ENCODE measurements at regions not wholly inside any gene's neighbourhood (a gene's known extent, or its start where the extent isn't known, plus 50 kb on each side); places are given as distances from the start of the nearest gene placed in this dataset.

- TF ChIP-seq CTCF (conservative IDR thresholded peaks at IDR 0.05), result no peak
- peak overlapping the region; percentile 32; the same call in 1 of the 2 replicates for H3K27ac ChIP-seq
Measured at GRCh38 chr1:228804640-228805413, 69.5 kb downstream of the RHOU start.

- no peak for TF ChIP-seq CTCF (conservative IDR thresholded peaks at IDR 0.05)
- no peak overlapping the region for H3K27ac ChIP-seq
Measured at GRCh38 chr1:228807904-228808605, 72.8 kb downstream of the RHOU start.

GRCh38 chr1:228809621-228810394 is 74.5 kb downstream of the RHOU start:
- no peak for TF ChIP-seq CTCF (conservative IDR thresholded peaks at IDR 0.05)
- no peak overlapping the region for H3K27ac ChIP-seq

GRCh38 chr1:228810395-228810758 is 75.1 kb downstream of the RHOU start:
- no peak overlapping the region for H3K27ac ChIP-seq
- TF ChIP-seq CTCF (conservative IDR thresholded peaks at IDR 0.05), result no peak

- H3K27ac ChIP-seq, result no peak overlapping the region
- no peak for TF ChIP-seq CTCF (conservative IDR thresholded peaks at IDR 0.05)
Measured at GRCh38 chr1:228810878-228811711, 75.8 kb downstream of the RHOU start.

- TF ChIP-seq CTCF (conservative IDR thresholded peaks at IDR 0.05), result no peak
- no peak overlapping the region for H3K27ac ChIP-seq
Measured at GRCh38 chr1:228811712-228812305, 76.5 kb downstream of the RHOU start.
